ENCODE measurements at regions not wholly inside any gene's neighbourhood (a gene's known extent, or its start where the extent isn't known, plus 50 kb on each side); places are given as distances from the start of the nearest gene placed in this dataset.

DNA sequence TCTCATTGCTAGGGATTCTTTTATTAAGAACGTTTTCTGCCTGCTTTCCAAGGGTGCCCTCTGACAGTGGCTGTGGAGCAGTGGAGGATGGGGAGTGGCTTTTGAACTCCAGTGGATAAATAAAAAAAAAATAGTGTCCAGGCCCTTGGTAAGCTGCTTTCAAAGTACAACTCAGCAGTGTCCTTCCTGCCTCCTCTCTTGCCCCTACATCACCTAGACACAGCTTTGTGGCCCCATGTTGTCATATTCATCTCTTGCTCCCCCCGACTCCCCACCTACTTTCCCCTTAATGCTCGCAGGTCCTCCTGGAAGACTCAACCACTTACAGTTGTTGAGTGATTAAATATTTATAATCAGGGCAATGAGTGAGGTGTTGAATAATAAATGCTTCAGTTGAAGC lies 880.9 kb downstream of the BCL11B start:
- TF ChIP-seq, protein P1, sequence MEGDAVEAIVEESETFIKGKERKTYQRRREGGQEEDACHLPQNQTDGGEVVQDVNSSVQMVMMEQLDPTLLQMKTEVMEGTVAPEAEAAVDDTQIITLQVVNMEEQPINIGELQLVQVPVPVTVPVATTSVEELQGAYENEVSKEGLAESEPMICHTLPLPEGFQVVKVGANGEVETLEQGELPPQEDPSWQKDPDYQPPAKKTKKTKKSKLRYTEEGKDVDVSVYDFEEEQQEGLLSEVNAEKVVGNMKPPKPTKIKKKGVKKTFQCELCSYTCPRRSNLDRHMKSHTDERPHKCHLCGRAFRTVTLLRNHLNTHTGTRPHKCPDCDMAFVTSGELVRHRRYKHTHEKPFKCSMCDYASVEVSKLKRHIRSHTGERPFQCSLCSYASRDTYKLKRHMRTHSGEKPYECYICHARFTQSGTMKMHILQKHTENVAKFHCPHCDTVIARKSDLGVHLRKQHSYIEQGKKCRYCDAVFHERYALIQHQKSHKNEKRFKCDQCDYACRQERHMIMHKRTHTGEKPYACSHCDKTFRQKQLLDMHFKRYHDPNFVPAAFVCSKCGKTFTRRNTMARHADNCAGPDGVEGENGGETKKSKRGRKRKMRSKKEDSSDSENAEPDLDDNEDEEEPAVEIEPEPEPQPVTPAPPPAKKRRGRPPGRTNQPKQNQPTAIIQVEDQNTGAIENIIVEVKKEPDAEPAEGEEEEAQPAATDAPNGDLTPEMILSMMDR (IDR thresholded peaks at IDR 0.05; ENCODE audit: control extremely low read depth, extremely low read depth, low read depth, missing control alignments) = no peak
- DNase-seq (ENCODE audit: extremely low spot score) = no peak
- ChIA-PET CTCF (no interaction called here), POLR2A (no interaction called here)

DNA sequence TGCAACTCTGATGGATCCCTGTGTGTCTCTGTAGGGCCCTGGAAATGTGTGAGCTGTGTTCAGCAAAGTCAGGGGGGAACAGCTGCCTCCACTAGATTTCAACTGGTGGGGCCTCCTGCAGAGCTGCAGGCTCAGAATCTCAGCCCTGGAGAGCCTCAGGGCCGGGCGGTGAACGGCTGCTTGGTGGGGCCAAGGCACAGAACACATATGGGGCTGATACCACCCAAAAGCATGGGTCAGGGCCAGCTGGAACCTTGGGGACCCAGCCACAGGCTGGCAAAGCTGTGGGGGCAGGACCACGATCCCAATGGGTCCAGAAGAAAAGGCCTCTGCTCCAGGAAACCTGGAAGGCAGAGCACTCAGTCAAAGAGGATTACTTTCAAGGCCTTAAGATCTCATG lies 878.5 kb downstream of the BCL11B start:
- POLR2A ChIA-PET = no interaction called here
- CTCF ChIA-PET = no interaction called here
- DNase-seq (ENCODE audit: extremely low spot score) = no peak
- TF ChIP-seq, protein P1 (IDR thresholded peaks at IDR 0.05; ENCODE audit: control extremely low read depth, extremely low read depth, low read depth, missing control alignments) = no peak

DNA sequence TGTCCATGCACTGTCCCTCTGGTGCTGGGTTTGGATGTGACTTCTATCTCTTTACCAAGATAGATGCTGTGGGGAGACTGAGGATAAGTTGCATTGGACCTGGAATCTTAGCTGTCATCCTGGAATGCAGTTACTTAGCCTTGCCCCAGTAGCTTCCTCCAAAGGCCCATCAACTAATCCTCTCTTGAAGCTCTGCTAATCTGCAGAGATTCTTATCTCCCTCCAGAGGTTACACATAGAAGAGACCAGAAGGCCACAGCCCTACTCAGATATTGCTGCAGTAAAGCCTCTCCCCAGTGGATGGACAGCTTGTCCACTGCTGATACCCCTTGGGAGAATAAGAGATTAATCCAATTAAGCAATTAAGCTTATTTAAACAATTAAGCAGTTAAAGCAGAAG lies 867.2 kb downstream of the BCL11B start:
- POLR2A ChIA-PET = no interaction called here
- CTCF ChIA-PET = no interaction called here
- TF ChIP-seq, protein P1 (IDR thresholded peaks at IDR 0.05; ENCODE audit: control extremely low read depth, extremely low read depth, low read depth, missing control alignments) = no peak
- no peak for DNase-seq (ENCODE audit: extremely low spot score)

DNA sequence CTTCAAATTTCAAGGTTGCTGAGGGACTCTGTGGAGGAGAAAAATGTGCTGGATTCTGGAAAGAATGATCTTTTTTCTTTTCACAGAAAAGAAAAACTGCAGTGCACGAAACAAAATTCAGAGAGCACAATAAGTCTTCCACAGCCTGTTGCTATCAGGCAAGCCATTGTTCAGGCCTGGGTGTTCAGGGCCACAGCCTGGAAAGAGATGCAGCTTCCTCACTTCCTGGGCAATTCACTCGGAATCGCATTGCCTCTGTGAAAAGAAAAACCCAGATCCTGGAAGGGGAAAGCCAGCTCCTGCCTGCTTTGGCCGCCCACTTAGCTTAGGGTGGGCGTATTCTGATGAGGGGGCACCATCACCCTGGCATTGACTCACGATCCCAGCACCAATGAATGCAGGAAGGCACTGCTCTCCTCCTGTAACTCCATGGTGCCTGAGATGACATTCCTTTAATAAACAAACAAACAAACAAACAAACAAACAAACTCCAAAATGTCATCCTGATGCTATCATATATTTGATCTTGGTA lies 863.9 kb downstream of the BCL11B start:
- TF ChIP-seq, protein P1 (IDR thresholded peaks at IDR 0.05; ENCODE audit: control extremely low read depth, extremely low read depth, low read depth, missing control alignments) = no peak
- POLR2A ChIA-PET = no interaction called here
- CTCF ChIA-PET = no interaction called here
- DNase-seq (ENCODE audit: extremely low spot score) = no peak

DNA sequence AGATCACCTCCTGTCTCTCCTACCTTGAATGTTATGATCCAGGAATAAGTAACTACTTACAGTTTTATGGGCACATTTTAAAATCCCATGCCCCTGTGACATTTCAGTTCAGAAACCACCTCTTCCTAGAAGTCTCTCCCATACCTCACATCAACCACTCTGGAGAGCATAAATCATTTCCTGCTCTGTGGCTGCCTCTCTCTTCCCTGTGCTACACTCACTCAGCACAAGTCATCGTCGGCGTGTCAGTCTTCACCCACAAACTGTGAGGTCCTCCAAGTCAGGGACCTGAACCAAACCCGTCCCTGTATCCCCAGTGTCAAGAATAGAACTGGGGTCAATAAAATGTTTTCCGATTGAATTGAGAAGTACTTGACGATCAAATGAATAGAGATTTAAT lies 863.3 kb downstream of the BCL11B start:
- POLR2A ChIA-PET = no interaction called here
- CTCF ChIA-PET = no interaction called here
- TF ChIP-seq, protein P1 (IDR thresholded peaks at IDR 0.05; ENCODE audit: control extremely low read depth, extremely low read depth, low read depth, missing control alignments) = no peak
- no peak for DNase-seq (ENCODE audit: extremely low spot score)

DNA sequence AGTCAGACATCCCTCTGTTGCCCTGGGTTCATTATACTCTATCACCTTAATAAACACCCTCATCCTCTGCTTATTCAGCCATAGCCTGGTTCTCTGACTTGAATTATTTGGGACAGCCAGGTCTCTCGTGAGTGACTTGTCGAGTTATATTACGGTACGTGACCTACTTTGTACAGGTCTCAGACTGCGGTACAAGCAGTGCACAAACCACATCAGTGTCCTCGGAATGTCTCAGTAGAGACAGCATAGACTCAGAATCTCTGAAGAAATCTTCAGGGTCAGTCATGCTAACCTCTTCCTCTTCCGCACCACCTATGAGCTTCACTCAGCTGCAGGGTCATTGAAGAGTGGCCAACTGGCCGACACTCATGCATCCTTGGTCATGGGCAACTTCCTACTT lies 860.8 kb downstream of the BCL11B start:
- TF ChIP-seq, protein P1 (IDR thresholded peaks at IDR 0.05; ENCODE audit: control extremely low read depth, extremely low read depth, low read depth, missing control alignments) = no peak
- CTCF ChIA-PET = no interaction called here
- POLR2A ChIA-PET = no interaction called here

DNA sequence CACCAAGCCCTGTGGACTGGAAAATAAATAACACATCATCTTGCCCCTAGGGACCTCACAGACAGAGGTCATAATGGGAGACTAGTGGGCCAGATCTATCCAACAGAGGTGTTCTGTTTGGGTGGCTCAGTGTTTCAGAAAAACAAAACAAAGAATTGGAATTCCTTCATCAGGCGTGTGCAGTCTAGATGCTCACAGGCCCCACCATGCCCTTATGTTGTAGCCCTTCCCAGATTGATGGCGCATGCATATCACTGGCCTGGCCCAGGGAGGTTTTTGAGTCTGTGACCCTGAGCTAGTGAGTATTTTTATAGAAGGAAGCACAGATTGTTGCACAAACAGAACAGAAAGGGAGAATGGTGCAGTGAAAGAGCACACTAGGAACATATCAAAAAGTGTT lies 859.6 kb downstream of the BCL11B start:
- TF ChIP-seq, protein P1 (IDR thresholded peaks at IDR 0.05; ENCODE audit: control extremely low read depth, extremely low read depth, low read depth, missing control alignments) = no peak
- ChIA-PET POLR2A (no interaction called here), CTCF (no interaction called here)
- DNase-seq (ENCODE audit: extremely low spot score) = no peak

More for the DNA sequence above, 860.8 kb downstream of the BCL11B start:
- no peak for DNase-seq (ENCODE audit: extremely low spot score)
